ENCODE measurements at regions not wholly inside any gene's neighbourhood (a gene's known extent, or its start where the extent isn't known, plus 50 kb on each side); places are given as distances from the start of the nearest gene placed in this dataset.
"Not testable (repeated sequence)": the region's sequence is repeated elsewhere in the genome, so short reads cannot be mapped to it uniquely, and the experiment has no call there.

DNA sequence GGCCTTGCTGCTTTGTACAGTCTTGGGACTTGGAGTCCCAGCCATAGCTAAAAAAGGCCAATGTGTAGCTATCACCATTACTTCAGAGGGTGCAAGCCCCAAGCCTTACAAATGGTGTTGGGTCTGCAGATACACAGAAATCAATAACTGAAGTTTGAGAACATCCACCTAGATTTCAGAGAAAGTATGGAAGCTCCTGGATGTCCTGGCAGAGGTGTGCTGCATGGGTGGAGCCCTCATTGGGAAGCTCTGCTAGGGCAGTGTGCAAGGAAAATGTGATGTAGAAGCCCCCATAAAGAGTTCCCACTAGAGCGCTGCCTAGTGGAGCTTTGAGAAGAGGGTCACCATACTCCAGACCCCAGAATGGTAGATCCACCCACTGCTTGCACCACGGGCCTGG is 626.7 kb upstream of the COX7C start:
- SMC1A ChIA-PET (ENCODE audit: uncharacterized antibody, unreplicated experiment) = no interaction called here
- intact Hi-C loops (cut with micrococcal nuclease; ENCODE audit: unreplicated experiment) (no loop called here), in situ Hi-C loops (cut with MboI) (no loop called here)
- Histone ChIP-seq H3K4me1 (ENCODE audit: control insufficient read depth, insufficient read depth, low read length) (no peaks in the 10 kb centered on the region), H3K79me2 (ENCODE audit: control insufficient read depth, insufficient read depth, low read length) (no peaks in the 10 kb centered on the region), H2AFZ (ENCODE audit: control insufficient read depth, low read depth, low read length) (no peak overlapping the region), H4K20me1 (ENCODE audit: control insufficient read depth, insufficient read depth) (no peaks in the 10 kb centered on the region), H3K9me3 (replicated peaks; ENCODE audit: control insufficient read depth, insufficient read depth, low read length) (no peaks in the 10 kb centered on the region), H3K4me3 (no peak overlapping the region), H3K36me3 (ENCODE audit: control insufficient read depth in 2 of 2, insufficient read depth in 2 of 2, low read length in 1 of 2) (no peaks in the 10 kb centered on the region), H3K4me2 (ENCODE audit: control insufficient read depth, insufficient read depth) (no peak overlapping the region), H3K9ac (ENCODE audit: control insufficient read depth, insufficient read depth, low read length) (no peak overlapping the region), H3K27me3 (replicated peaks in 1 of 2; ENCODE audit: control insufficient read depth in 2 of 2, insufficient read depth in 2 of 2, low read length in 1 of 2) (no peaks in the 10 kb centered on the region), H3K27ac (ENCODE audit: control insufficient read depth, insufficient read depth) (no peak overlapping the region)
- CTCF ChIA-PET = no interaction called here
- POLR2A ChIA-PET = no interaction called here
- no peak for TF ChIP-seq ZNF24 (IDR thresholded peaks at IDR 0.05)
- TF ChIP-seq RAD51 (IDR thresholded peaks at IDR 0.05) = no peak
- TF ChIP-seq, protein P1, sequence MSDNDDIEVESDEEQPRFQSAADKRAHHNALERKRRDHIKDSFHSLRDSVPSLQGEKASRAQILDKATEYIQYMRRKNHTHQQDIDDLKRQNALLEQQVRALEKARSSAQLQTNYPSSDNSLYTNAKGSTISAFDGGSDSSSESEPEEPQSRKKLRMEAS (IDR thresholded peaks at IDR 0.05; ENCODE audit: low read depth, low read length) = no peak
- TF ChIP-seq, protein P2, sequence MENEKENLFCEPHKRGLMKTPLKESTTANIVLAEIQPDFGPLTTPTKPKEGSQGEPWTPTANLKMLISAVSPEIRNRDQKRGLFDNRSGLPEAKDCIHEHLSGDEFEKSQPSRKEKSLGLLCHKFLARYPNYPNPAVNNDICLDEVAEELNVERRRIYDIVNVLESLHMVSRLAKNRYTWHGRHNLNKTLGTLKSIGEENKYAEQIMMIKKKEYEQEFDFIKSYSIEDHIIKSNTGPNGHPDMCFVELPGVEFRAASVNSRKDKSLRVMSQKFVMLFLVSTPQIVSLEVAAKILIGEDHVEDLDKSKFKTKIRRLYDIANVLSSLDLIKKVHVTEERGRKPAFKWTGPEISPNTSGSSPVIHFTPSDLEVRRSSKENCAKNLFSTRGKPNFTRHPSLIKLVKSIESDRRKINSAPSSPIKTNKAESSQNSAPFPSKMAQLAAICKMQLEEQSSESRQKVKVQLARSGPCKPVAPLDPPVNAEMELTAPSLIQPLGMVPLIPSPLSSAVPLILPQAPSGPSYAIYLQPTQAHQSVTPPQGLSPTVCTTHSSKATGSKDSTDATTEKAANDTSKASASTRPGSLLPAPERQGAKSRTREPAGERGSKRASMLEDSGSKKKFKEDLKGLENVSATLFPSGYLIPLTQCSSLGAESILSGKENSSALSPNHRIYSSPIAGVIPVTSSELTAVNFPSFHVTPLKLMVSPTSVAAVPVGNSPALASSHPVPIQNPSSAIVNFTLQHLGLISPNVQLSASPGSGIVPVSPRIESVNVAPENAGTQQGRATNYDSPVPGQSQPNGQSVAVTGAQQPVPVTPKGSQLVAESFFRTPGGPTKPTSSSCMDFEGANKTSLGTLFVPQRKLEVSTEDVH (IDR thresholded peaks at IDR 0.05; ENCODE audit: low read depth, partially characterized antibody) = no peak
- no peak for TF ChIP-seq BRCA1 (IDR thresholded peaks at IDR 0.05; ENCODE audit: low read depth, low read length)
- TF ChIP-seq YBX1 (IDR thresholded peaks at IDR 0.05) = no peak
- TF ChIP-seq POLR2AphosphoS5 (IDR thresholded peaks at IDR 0.05; ENCODE audit: low read length) = no peak
- 6% methylated on average over 2 of the region's 2 CpGs for WGBS (ENCODE audit: insufficient coverage, insufficient replicate concordance, low lambda C conversion rate, missing lambda C conversion rate)
- RAD21 ChIA-PET (ENCODE audit: unreplicated experiment) = no interaction called here
- ATAC-seq (no peak), FAIRE-seq (no peak), DNase-seq (ENCODE audit: low read depth, low spot score) (no peak)
- no TSS peak for BruUV-seq (replicated peaks)

DNA sequence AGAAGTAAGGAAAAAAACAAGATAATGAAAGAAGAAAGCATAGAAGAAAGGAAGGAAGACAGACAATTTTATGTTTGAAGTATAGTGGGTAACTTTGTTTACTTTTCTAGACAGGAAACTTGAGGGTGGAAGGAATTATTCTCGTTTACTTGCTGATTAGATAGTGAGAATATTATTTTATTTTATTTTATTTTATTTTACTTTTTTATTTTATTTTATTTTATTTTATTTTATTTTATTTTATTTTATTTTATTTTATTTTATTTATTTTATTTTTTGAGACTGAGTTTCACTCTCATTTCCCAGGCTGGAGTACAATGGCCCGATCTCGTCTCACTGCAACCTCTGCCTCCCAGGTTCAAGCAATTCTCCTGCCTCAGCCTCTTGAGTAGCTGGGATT is 623.1 kb upstream of the COX7C start:
- RAD21 ChIA-PET (ENCODE audit: unreplicated experiment); H4K20me1 ChIP-seq (ENCODE audit: control insufficient read depth, insufficient read depth); in situ Hi-C loops (cut with MboI); H3K9me3 ChIP-seq (replicated peaks; ENCODE audit: control insufficient read depth, insufficient read depth, low read length); H3K4me3 ChIP-seq; ATAC-seq; POLR2A ChIA-PET; H3K36me3 ChIP-seq (ENCODE audit: control insufficient read depth in 2 of 2, insufficient read depth in 2 of 2, low read length in 1 of 2); H3K4me1 ChIP-seq (ENCODE audit: control insufficient read depth, insufficient read depth, low read length); H3K79me2 ChIP-seq (ENCODE audit: control insufficient read depth, insufficient read depth, low read length); H2AFZ ChIP-seq (ENCODE audit: control insufficient read depth, low read depth, low read length); intact Hi-C loops (cut with micrococcal nuclease; ENCODE audit: unreplicated experiment); FAIRE-seq; H3K9ac ChIP-seq (ENCODE audit: control insufficient read depth, insufficient read depth, low read length); H3K27me3 ChIP-seq (replicated peaks in 1 of 2; ENCODE audit: control insufficient read depth in 2 of 2, insufficient read depth in 2 of 2, low read length in 1 of 2); SMC1A ChIA-PET (ENCODE audit: uncharacterized antibody, unreplicated experiment); BruUV-seq (replicated peaks); H3K4me2 ChIP-seq (ENCODE audit: control insufficient read depth, insufficient read depth); H3K27ac ChIP-seq (ENCODE audit: control insufficient read depth, insufficient read depth); DNase-seq (ENCODE audit: low read depth, low spot score); CTCF ChIA-PET: not testable (repeated sequence)
- WGBS (ENCODE audit: insufficient coverage, insufficient replicate concordance, low lambda C conversion rate, missing lambda C conversion rate) = 62% methylated on average over 3 of the region's 3 CpGs
